IMR-90 (cell line): ENCODE measurements at regions not wholly inside any gene's neighbourhood (a gene's known extent, or its start where the extent isn't known, plus 50 kb on each side); places are given as distances from the start of the nearest gene placed in this dataset.
"Not testable (repeated sequence)": the region's sequence is repeated elsewhere in the genome, so short reads cannot be mapped to it uniquely, and the experiment has no call there.

Source experiments
- ATAC-seq: fragments of 200-7000 bp; cut with Tn5 transposase; 2 replicates; pipeline ENCODE4 v1.9.1; 2020; ENCODE audit warnings: low read depth, mild to moderate bottlenecking, moderate library complexity
- BruUV-seq: library from RNA; stranded (reverse); fragments of 400-500 nt; replicated peaks from 2 replicates; lab custom pipeline; 2021; lab: Mats Ljungman, UMichigan
- CTCF ChIA-PET: fragments of 300-600 bp; formaldehyde crosslinking; extraction: SDS; loops from one replicate; lab custom pipeline; 2021; ENCODE audit warnings: antibody characterized with exemption; lab: Yijun Ruan, JAX
- POLR2A ChIA-PET: fragments of 300-600 bp; sonication (Branson Sonifier 250); formaldehyde crosslinking; loops from one replicate; lab custom pipeline; 2022; ENCODE audit warnings: antibody characterized with exemption; ENCODE audit not compliant: unreplicated experiment; lab: Charles Lee
- DNase-seq: peaks from one replicate; pipeline ENCODE4 v3.0.0; 2013
- H2AFZ ChIP-seq: replicated peaks from 2 replicates; pipeline ENCODE3; 2013; ENCODE audit warnings: low read length, mild to moderate bottlenecking; ENCODE audit not compliant: poor library complexity
- H2AK5ac ChIP-seq: 2 replicates; pipeline ENCODE4 v1.6.1; 2013; ENCODE audit warnings: low read depth, low read length, inconsistent platforms
- H2AK9ac ChIP-seq: replicated peaks from 2 replicates; pipeline ENCODE3; 2013; ENCODE audit warnings: mild to moderate bottlenecking, low read depth, low read length, moderate library complexity; ENCODE audit not compliant: poor library complexity
- H2BK120ac ChIP-seq: 2 replicates; pipeline ENCODE4 v1.6.1; 2013; ENCODE audit warnings: low read depth, low read length, inconsistent platforms
- H2BK15ac ChIP-seq: 3 replicates; pipeline ENCODE4 v1.6.1; 2013; ENCODE audit warnings: low read depth, low read length, inconsistent platforms
- H2BK20ac ChIP-seq: 2 replicates; pipeline ENCODE4 v1.6.1; 2013; ENCODE audit warnings: low read depth, mild to moderate bottlenecking, inconsistent platforms, low read length, moderate library complexity
- H2BK5ac ChIP-seq: 2 replicates; pipeline ENCODE4 v1.6.1; 2013; ENCODE audit warnings: mild to moderate bottlenecking, low read depth, low read length, inconsistent platforms; ENCODE audit not compliant: poor library complexity, severe bottlenecking
- H3K14ac ChIP-seq: replicated peaks from 2 replicates; pipeline ENCODE4 v1.6.1; 2013; ENCODE audit warnings: low read depth, low read length, inconsistent platforms
- H3K18ac ChIP-seq: 2 replicates; pipeline ENCODE4 v1.6.1; 2013; ENCODE audit warnings: low read depth, low read length, control low read depth
- H3K23ac ChIP-seq: 2 replicates; pipeline ENCODE4 v1.6.1; 2013; ENCODE audit warnings: low read depth, low read length, inconsistent platforms
- H3K27ac ChIP-seq: 2 replicates; pipeline ENCODE4 v1.5.1; 2013; ENCODE audit warnings: mild to moderate bottlenecking, control low read depth, low read length; ENCODE audit not compliant: insufficient read depth
- H3K27me3 ChIP-seq: 2 replicates; pipeline ENCODE4 v1.6.1; 2013; ENCODE audit warnings: low read length; ENCODE audit not compliant: control insufficient read depth, insufficient read depth
- H3K36me3 ChIP-seq: 2 replicates; pipeline ENCODE4 v1.6.1; 2013; ENCODE audit warnings: low read length, mixed read lengths; ENCODE audit not compliant: control insufficient read depth, insufficient read depth
- H3K4ac ChIP-seq: 2 replicates; pipeline ENCODE4 v1.6.1; 2013; ENCODE audit warnings: low read depth, low read length, inconsistent platforms
- H3K4me1 ChIP-seq: 2 replicates; pipeline ENCODE4 v1.6.1; 2013; ENCODE audit warnings: low read length, mixed read lengths; ENCODE audit not compliant: control insufficient read depth, insufficient read depth
- H3K4me2 ChIP-seq: 2 replicates; pipeline ENCODE4 v1.6.1; 2013; ENCODE audit warnings: low read depth, mild to moderate bottlenecking, control low read depth, low read length, moderate library complexity
- H3K4me3 ChIP-seq: 2 replicates; pipeline ENCODE4 v1.5.1; 2013; ENCODE audit warnings: low read depth, mild to moderate bottlenecking, control low read depth, low read length, moderate library complexity; ENCODE audit not compliant: insufficient read depth
- H3K56ac ChIP-seq: 2 replicates; pipeline ENCODE4 v1.6.1; 2013; ENCODE audit warnings: low read length, inconsistent platforms; ENCODE audit not compliant: insufficient read depth; ENCODE audit errors: extremely low read depth
- H3K79me1 ChIP-seq, 2 experiments: 2 replicates each; pipeline ENCODE4 v1.6.1; 2013; ENCODE audit warnings: low read length in 2 of 2, inconsistent platforms in 1 of 2, low read depth in 1 of 2
- H3K9ac ChIP-seq: 2 replicates; pipeline ENCODE4 v1.6.1; 2013; ENCODE audit warnings: low read depth, low read length, control low read depth
- H3K9me1 ChIP-seq: 2 replicates; pipeline ENCODE4 v1.6.1; 2013; ENCODE audit warnings: low read length, inconsistent platforms; ENCODE audit not compliant: insufficient read depth
- H3K9me3 ChIP-seq: 2 replicates; pipeline ENCODE4 v1.6.1; 2013; ENCODE audit warnings: low read length; ENCODE audit not compliant: control insufficient read depth, insufficient read depth
- H4K20me1 ChIP-seq: 2 replicates; pipeline ENCODE4 v1.6.1; 2013; ENCODE audit warnings: low read length, inconsistent platforms; ENCODE audit not compliant: insufficient read depth
- H4K5ac ChIP-seq: 2 replicates; pipeline ENCODE4 v1.6.1; 2013; ENCODE audit warnings: mild to moderate bottlenecking, low read depth, low read length, control low read depth
- H4K8ac ChIP-seq, 2 experiments: 2 replicates each; pipeline ENCODE4 v1.6.1; 2013; ENCODE audit warnings: low read depth in 2 of 2, low read length in 2 of 2, control low read depth in 1 of 2, inconsistent platforms in 1 of 2
- H4K91ac ChIP-seq: 2 replicates; pipeline ENCODE4 v1.6.1; 2013; ENCODE audit warnings: low read depth, low read length, inconsistent platforms; ENCODE audit not compliant: insufficient read depth
- WGBS, 2 experiments: methylation state at CpG; one replicate each; pipeline versions ENCODE4 v1.1.5 to v1.1.7; 2013; ENCODE audit warnings: missing lambda C conversion rate in 2 of 2; ENCODE audit not compliant: insufficient read length in 1 of 2; ENCODE audit errors: extremely low coverage in 2 of 2; 5-methylcytosine and 5-hydroxymethylcytosine counted together
- dilution Hi-C: fragments of 300-500 bp; cut with HindIII; formaldehyde crosslinking; loops from one replicate; pipeline ENCODE4 v1.14.3; 2018; ENCODE audit warnings: low sequenced_read_pairs; ENCODE audit not compliant: unreplicated experiment
- in situ Hi-C: fragments of 300-500 bp; cut with MboI; formaldehyde crosslinking; loops from 3 replicates; pipeline ENCODE4 v1.14.3; 2019; ENCODE audit warnings: low sequenced_read_pairs, inconsistent platforms, mixed read lengths
- intact Hi-C: fragments of 100-400 bp; cut with micrococcal nuclease; formaldehyde crosslinking; loops from 2 replicates; pipeline ENCODE4 v1.10.0; 2022

- H2AK5ac ChIP-seq, intact Hi-C loops, H3K14ac ChIP-seq, H3K18ac ChIP-seq, H3K23ac ChIP-seq, H3K9me3 ChIP-seq, in situ Hi-C loops, H4K20me1 ChIP-seq, H2AFZ ChIP-seq, H3K27me3 ChIP-seq, H2AK9ac ChIP-seq, H3K9me1 ChIP-seq, H3K4me1 ChIP-seq, BruUV-seq, H2BK15ac ChIP-seq, H3K4ac ChIP-seq, H3K79me1 ChIP-seq, dilution Hi-C loops, H3K4me3 ChIP-seq, H3K56ac ChIP-seq, H4K91ac ChIP-seq, H3K36me3 ChIP-seq, CTCF ChIA-PET, H3K27ac ChIP-seq, ATAC-seq, H2BK5ac ChIP-seq, H4K5ac ChIP-seq, POLR2A ChIA-PET, H2BK20ac ChIP-seq, H3K4me2 ChIP-seq, H2BK120ac ChIP-seq, H3K9ac ChIP-seq, DNase-seq, H4K8ac ChIP-seq: not testable (repeated sequence)
- no CpG with 5 or more reads among the region's 3 CpGs for WGBS, 2 experiments
Observed at GRCh38 chr2:61593648-61594047, 55.5 kb upstream of the XPO1 start.
